HepG2 (cell line): ENCODE measurements at regions not wholly inside any gene's neighbourhood (a gene's known extent, or its start where the extent isn't known, plus 50 kb on each side); places are given as distances from the start of the nearest gene placed in this dataset.

ENCODE experiments used
- ATRX ChIP-seq: sonication (generic); formaldehyde crosslinking; IDR thresholded peaks from 2 replicates; pipeline ENCODE4 v1.4.0; 2020; ENCODE audit warnings: missing genetic modification reagents, borderline replicate concordance
- FOXJ3 ChIP-seq: sonication (generic); formaldehyde crosslinking; IDR thresholded peaks from 2 replicates; pipeline ENCODE4 v1.4.0; 2020; ENCODE audit warnings: missing genetic modification reagents, mild to moderate bottlenecking, borderline replicate concordance
- GABPB1 ChIP-seq: IDR thresholded peaks from 2 replicates; pipeline ENCODE4 v1.6.1; 2016; ENCODE audit warnings: mild to moderate bottlenecking, missing genetic modification reagents, moderate library complexity, missing compliant biosample characterization
- GLI4 ChIP-seq: sonication (generic); formaldehyde crosslinking; IDR thresholded peaks from 2 replicates; pipeline ENCODE4 v1.5.1; 2020; ENCODE audit warnings: missing genetic modification reagents, mild to moderate bottlenecking, moderate library complexity, borderline replicate concordance
- KDM4B ChIP-seq: sonication (generic); formaldehyde crosslinking; IDR thresholded peaks from 2 replicates; pipeline ENCODE4 v1.4.0; 2020; ENCODE audit warnings: missing genetic modification reagents
- PHF8 ChIP-seq: sonication (generic); formaldehyde crosslinking; IDR thresholded peaks from 2 replicates; pipeline ENCODE4 v1.5.0; 2020; ENCODE audit warnings: missing genetic modification reagents
- POLR2A ChIP-seq, 2 experiments: IDR thresholded peaks; 2 replicates each; pipeline ENCODE4 v1.6.1; 2011; ENCODE audit warnings: low read depth in 2 of 2, low read length in 2 of 2, mild to moderate bottlenecking in 1 of 2, moderate library complexity in 1 of 2; ENCODE audit not compliant: insufficient read depth in 1 of 2
- POLR2AphosphoS5 ChIP-seq: IDR thresholded peaks from 2 replicates; pipeline ENCODE4 v1.6.1; 2012; ENCODE audit warnings: low read depth, low read length
- SP140L ChIP-seq: sonication (generic); formaldehyde crosslinking; IDR thresholded peaks from 2 replicates; pipeline ENCODE4 v1.4.0; 2020; ENCODE audit warnings: missing genetic modification reagents, borderline replicate concordance
- TBP ChIP-seq: sonication (generic); formaldehyde crosslinking; IDR thresholded peaks from 2 replicates; pipeline ENCODE4 v1.5.0; 2020; ENCODE audit warnings: missing genetic modification reagents
- ZBTB7A ChIP-seq: sonication (generic); formaldehyde crosslinking; IDR thresholded peaks from 2 replicates; pipeline ENCODE4 v1.8.0; 2022; ENCODE audit warnings: mild to moderate bottlenecking, missing genetic modification reagents
- ZIK1 ChIP-seq: sonication (generic); formaldehyde crosslinking; IDR thresholded peaks from 2 replicates; pipeline ENCODE4 v1.5.0; 2020; ENCODE audit warnings: mild to moderate bottlenecking, low read depth, missing genetic modification reagents, borderline replicate concordance
- ZNF24 ChIP-seq: fragments of 450-650 bp; IDR thresholded peaks from 2 replicates; pipeline ENCODE4 v1.6.1; 2017; ENCODE audit warnings: antibody characterized with exemption, mild to moderate bottlenecking
- ZNF251 ChIP-seq: sonication (generic); formaldehyde crosslinking; IDR thresholded peaks from 2 replicates; pipeline ENCODE4 v1.9.0; 2021; ENCODE audit warnings: mild to moderate bottlenecking, missing genetic modification reagents
- ZNF329 ChIP-seq: sonication (generic); formaldehyde crosslinking; IDR thresholded peaks from 2 replicates; pipeline ENCODE4 v1.9.0; 2021; ENCODE audit warnings: low read depth, mild to moderate bottlenecking, missing genetic modification reagents
- ZNF614 ChIP-seq: IDR thresholded peaks from 2 replicates; pipeline ENCODE4 v1.6.1; 2018; ENCODE audit warnings: missing biosample characterization, missing genetic modification reagents, inconsistent platforms, borderline replicate concordance
- ZNF891 ChIP-seq: sonication (generic); formaldehyde crosslinking; IDR thresholded peaks from 2 replicates; pipeline ENCODE4 v1.5.0; 2020; ENCODE audit warnings: mild to moderate bottlenecking, missing genetic modification reagents
- TF ChIP-seq, protein P1 (sequence below): sonication (generic); formaldehyde crosslinking; IDR thresholded peaks from 2 replicates; pipeline ENCODE4 v1.4.0; 2020; ENCODE audit warnings: missing genetic modification reagents
- TF ChIP-seq, protein P2 (sequence below), 2 experiments: sonication (generic) in 1 of 2; formaldehyde crosslinking in 1 of 2; IDR thresholded peaks; 2 replicates each; pipeline versions ENCODE4 v1.4.0 to v1.6.1; 2018 to 2020; ENCODE audit warnings: missing genetic modification reagents in 2 of 2, borderline replicate concordance in 1 of 2, low read depth in 1 of 2, mild to moderate bottlenecking in 1 of 2, missing biosample characterization in 1 of 2
- TF ChIP-seq, protein P3 (sequence below): IDR thresholded peaks from 2 replicates; pipeline ENCODE4 v1.6.1; 2016; ENCODE audit warnings: control low read depth
- TF ChIP-seq, protein P4 (sequence below): fragments of 450-650 bp; IDR thresholded peaks from 2 replicates; pipeline ENCODE4 v1.6.1; 2016
- TF ChIP-seq, protein P5 (sequence below): sonication (generic); formaldehyde crosslinking; IDR thresholded peaks from 2 replicates; pipeline ENCODE4 v1.4.0; 2020; ENCODE audit warnings: missing genetic modification reagents

DNA sequence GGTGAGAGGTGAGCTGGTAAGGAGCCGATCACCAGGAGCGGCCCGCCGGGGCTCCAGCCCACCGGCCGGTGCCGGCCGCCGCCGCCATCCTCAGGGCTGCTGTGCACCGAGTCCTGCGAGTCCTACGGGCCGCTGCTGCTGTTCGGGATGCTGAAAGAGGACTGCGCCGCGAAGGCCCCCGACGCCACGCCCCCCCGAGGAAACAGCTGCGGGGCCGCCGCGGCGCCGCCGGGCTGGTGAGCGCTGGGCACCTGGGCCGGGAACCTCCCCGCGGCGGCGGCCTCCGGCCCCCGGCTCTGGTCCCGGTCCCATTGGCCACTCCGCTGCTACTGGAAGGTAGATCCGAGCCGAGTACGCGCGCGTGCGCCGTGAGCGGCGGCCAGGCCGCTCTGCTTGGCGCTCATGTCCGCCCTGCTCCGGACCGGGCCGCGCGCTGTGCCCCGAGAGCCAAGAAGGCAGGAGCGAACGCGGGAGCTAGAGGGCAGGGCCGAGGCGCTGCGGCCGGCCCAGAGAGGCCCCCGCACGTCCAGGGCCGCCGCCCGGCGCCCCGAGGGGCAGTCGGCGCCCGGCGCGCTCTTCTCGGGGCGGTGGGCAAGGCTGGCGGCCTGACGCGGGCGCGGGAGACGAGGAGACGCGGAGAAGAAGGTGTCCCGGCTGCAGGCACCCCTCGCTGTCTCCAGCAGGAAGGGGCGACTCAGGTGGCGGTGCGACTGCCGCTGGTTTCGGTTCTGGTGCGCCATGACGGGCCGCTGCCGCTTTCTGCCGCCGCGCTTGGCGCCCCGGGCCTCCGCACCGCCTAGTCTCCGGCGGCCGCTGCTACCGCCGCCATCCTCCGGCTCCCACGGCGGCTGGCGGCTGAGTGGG is 121.3 kb upstream of the WIPF3 start (continued):
- TF ChIP-seq SP140L (CRISPR knock-in tag) (no peak), KDM4B (CRISPR knock-in tag) (no peak), PHF8 (CRISPR knock-in tag) (peak; percentile 62; the same call in 1 of the 2 replicates), POLR2AphosphoS5 (peak; percentile 25; the same call in 1 of the 2 replicates), ZNF251 (no peak), ZBTB7A (no peak), POLR2A (IDR thresholded peaks at IDR 0.05; ENCODE audit: insufficient read depth in 1 of 2, low read depth in 2 of 2, low read length in 2 of 2) (peak in 1 of 2 experiments; percentile 24; a peak in 1 of 4 replicates), ZNF891 (CRISPR knock-in tag) (0 out of 2 replicates have a peak, but pooled peaks have one; percentile 25), ZIK1 (CRISPR knock-in tag) (no peak), GABPB1 (CRISPR knock-in tag) (0 out of 2 replicates have a peak, but pooled peaks have one; percentile 8), TBP (CRISPR knock-in tag) (no peak), GLI4 (no peak), FOXJ3 (no peak), ZNF24 (no peak), ATRX (CRISPR knock-in tag) (no peak), ZNF614 (CRISPR knock-in tag) (no peak), ZNF329 (peak; percentile 53; the same call in 1 of the 2 replicates)
- TF ChIP-seq, protein P1, sequence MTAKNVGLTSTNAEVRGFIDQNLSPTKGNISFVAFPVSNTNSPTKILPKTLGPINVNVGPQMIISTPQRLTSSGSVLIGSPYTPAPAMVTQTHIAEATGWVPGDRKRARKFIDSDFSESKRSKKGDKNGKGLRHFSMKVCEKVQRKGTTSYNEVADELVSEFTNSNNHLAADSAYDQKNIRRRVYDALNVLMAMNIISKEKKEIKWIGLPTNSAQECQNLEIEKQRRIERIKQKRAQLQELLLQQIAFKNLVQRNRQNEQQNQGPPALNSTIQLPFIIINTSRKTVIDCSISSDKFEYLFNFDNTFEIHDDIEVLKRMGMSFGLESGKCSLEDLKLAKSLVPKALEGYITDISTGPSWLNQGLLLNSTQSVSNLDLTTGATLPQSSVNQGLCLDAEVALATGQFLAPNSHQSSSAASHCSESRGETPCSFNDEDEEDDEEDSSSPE (CRISPR knock-in tag): 0 out of 2 replicates have a peak, but pooled peaks have one; percentile 16
- TF ChIP-seq, protein P2, sequence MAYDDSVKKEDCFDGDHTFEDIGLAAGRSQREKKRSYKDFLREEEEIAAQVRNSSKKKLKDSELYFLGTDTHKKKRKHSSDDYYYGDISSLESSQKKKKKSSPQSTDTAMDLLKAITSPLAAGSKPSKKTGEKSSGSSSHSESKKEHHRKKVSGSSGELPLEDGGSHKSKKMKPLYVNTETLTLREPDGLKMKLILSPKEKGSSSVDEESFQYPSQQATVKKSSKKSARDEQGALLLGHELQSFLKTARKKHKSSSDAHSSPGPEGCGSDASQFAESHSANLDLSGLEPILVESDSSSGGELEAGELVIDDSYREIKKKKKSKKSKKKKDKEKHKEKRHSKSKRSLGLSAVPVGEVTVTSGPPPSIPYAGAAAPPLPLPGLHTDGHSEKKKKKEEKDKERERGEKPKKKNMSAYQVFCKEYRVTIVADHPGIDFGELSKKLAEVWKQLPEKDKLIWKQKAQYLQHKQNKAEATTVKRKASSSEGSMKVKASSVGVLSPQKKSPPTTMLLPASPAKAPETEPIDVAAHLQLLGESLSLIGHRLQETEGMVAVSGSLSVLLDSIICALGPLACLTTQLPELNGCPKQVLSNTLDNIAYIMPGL (CRISPR knock-in tag; IDR thresholded peaks at IDR 0.05; ENCODE audit: borderline replicate concordance in 1 of 2, low read depth in 1 of 2): 0 out of 4 replicates have a peak, but pooled peaks of 1 of the 2 experiments have one; percentile 26
- TF ChIP-seq, protein P3, sequence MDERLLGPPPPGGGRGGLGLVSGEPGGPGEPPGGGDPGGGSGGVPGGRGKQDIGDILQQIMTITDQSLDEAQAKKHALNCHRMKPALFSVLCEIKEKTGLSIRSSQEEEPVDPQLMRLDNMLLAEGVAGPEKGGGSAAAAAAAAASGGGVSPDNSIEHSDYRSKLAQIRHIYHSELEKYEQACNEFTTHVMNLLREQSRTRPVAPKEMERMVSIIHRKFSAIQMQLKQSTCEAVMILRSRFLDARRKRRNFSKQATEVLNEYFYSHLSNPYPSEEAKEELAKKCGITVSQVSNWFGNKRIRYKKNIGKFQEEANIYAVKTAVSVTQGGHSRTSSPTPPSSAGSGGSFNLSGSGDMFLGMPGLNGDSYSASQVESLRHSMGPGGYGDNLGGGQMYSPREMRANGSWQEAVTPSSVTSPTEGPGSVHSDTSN (CRISPR knock-in tag): no peak
- TF ChIP-seq, protein P4, sequence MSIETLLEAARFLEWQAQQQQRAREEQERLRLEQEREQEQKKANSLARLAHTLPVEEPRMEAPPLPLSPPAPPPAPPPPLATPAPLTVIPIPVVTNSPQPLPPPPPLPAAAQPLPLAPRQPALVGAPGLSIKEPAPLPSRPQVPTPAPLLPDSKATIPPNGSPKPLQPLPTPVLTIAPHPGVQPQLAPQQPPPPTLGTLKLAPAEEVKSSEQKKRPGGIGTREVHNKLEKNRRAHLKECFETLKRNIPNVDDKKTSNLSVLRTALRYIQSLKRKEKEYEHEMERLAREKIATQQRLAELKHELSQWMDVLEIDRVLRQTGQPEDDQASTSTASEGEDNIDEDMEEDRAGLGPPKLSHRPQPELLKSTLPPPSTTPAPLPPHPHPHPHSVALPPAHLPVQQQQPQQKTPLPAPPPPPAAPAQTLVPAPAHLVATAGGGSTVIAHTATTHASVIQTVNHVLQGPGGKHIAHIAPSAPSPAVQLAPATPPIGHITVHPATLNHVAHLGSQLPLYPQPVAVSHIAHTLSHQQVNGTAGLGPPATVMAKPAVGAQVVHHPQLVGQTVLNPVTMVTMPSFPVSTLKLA: no peak
- TF ChIP-seq, protein P5, sequence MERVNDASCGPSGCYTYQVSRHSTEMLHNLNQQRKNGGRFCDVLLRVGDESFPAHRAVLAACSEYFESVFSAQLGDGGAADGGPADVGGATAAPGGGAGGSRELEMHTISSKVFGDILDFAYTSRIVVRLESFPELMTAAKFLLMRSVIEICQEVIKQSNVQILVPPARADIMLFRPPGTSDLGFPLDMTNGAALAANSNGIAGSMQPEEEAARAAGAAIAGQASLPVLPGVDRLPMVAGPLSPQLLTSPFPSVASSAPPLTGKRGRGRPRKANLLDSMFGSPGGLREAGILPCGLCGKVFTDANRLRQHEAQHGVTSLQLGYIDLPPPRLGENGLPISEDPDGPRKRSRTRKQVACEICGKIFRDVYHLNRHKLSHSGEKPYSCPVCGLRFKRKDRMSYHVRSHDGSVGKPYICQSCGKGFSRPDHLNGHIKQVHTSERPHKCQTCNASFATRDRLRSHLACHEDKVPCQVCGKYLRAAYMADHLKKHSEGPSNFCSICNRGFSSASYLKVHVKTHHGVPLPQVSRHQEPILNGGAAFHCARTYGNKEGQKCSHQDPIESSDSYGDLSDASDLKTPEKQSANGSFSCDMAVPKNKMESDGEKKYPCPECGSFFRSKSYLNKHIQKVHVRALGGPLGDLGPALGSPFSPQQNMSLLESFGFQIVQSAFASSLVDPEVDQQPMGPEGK (CRISPR knock-in tag): peak; percentile 72
